ENCODE measurements at regions not wholly inside any gene's neighbourhood (a gene's known extent, or its start where the extent isn't known, plus 50 kb on each side); places are given as distances from the start of the nearest gene placed in this dataset.

GRCh38 chr3:13722178-13722577 lies 157.7 kb downstream of the WNT7A start:
- FAIRE-seq = no peak
- Histone ChIP-seq H3K36me3 (ENCODE audit: control insufficient read depth in 2 of 2, extremely low read depth in 1 of 2, insufficient read depth in 2 of 2, low read length in 2 of 2) (no peaks in the 10 kb centered on the region), H3K9me1 (replicated peaks; ENCODE audit: control insufficient read depth, extremely low read depth, insufficient read depth, low read length) (no peaks in the 10 kb centered on the region), H3K4me1 (ENCODE audit: control insufficient read depth, extremely low read depth, insufficient read depth, low read length) (no peaks in the 10 kb centered on the region), H3K9ac (replicated peaks; ENCODE audit: extremely low read depth, insufficient read depth, low read length) (no peak overlapping the region), H3K27me3 (ENCODE audit: control insufficient read depth in 2 of 2, insufficient read depth in 2 of 2, low read length in 2 of 2) (no peaks in the 10 kb centered on the region), H3K4me2 (ENCODE audit: insufficient read depth, low read length) (no peak overlapping the region), H3K4me3 (replicated peaks in 1 of 3; ENCODE audit: insufficient read depth in 1 of 3, low read depth in 1 of 3, low read length in 3 of 3) (no peak overlapping the region), H3K27ac (ENCODE audit: insufficient read depth, low read depth, low read length) (no peak overlapping the region), H3K9me3 (replicated peaks; ENCODE audit: control insufficient read depth, insufficient read depth, low read length) (no peaks in the 10 kb centered on the region), H4K20me1 (replicated peaks; ENCODE audit: control insufficient read depth, extremely low read depth, insufficient read depth, low read length) (no peaks in the 10 kb centered on the region), H3K79me2 (ENCODE audit: control insufficient read depth, insufficient read depth, low read length) (no peaks in the 10 kb centered on the region), H2AFZ (ENCODE audit: low read depth, low read length) (no peak overlapping the region)
- no TSS peak for BruUV-seq (replicated peaks)
- DNase-seq (ENCODE audit: low read depth, low spot score) = no peak
- no peak for TF ChIP-seq MAX (IDR thresholded peaks at IDR 0.05; ENCODE audit: insufficient read depth, insufficient read length)
- no peak for TF ChIP-seq JUN (IDR thresholded peaks at IDR 0.05; ENCODE audit: borderline replicate concordance, insufficient read depth, insufficient read length, low read depth)
- no peak for TF ChIP-seq POLR2A (IDR thresholded peaks at IDR 0.05; ENCODE audit: low read depth, low read length)
- TF ChIP-seq EZH2 (IDR thresholded peaks at IDR 0.05; ENCODE audit: borderline replicate concordance, low read depth, low read length, severe bottlenecking) = no peak
- no peak for TF ChIP-seq CTCF (IDR thresholded peaks at IDR 0.05; ENCODE audit: extremely low read depth in 1 of 2, insufficient read depth in 1 of 2, low read depth in 1 of 2, low read length in 2 of 2)
- no peak for TF ChIP-seq MYC (IDR thresholded peaks at IDR 0.05; ENCODE audit: low read depth, low read length)
- TF ChIP-seq GATA2 (IDR thresholded peaks at IDR 0.05; ENCODE audit: insufficient read depth, insufficient read length, low read depth, low read length) = no peak
- intact Hi-C loops (cut with micrococcal nuclease) (no loop called here), dilution Hi-C loops (cut with MboI; ENCODE audit: extremely low pct_ligation_motif_present, low sequenced_read_pairs) (no loop called here)
- ChIA-PET POLR2A (no interaction called here), CTCF (no interaction called here)

- H3K4me3 ChIP-seq (replicated peaks in 1 of 3; ENCODE audit: insufficient read depth in 1 of 3, low read depth in 1 of 3, low read length in 3 of 3) = no peak overlapping the region
- TF ChIP-seq JUN (IDR thresholded peaks at IDR 0.05; ENCODE audit: borderline replicate concordance, insufficient read depth, insufficient read length, low read depth) (no peak), POLR2AphosphoS5 (IDR thresholded peaks at IDR 0.05; ENCODE audit: insufficient read depth, low read depth, low read length) (no peak), EZH2 (IDR thresholded peaks at IDR 0.05; ENCODE audit: borderline replicate concordance, low read depth, low read length, severe bottlenecking) (no peak), POLR2A (IDR thresholded peaks at IDR 0.05; ENCODE audit: low read depth, low read length) (no peak), CTCF (IDR thresholded peaks at IDR 0.05; ENCODE audit: extremely low read depth in 1 of 2, insufficient read depth in 1 of 2, low read depth in 1 of 2, low read length in 2 of 2) (no peak), MYC (IDR thresholded peaks at IDR 0.05; ENCODE audit: low read depth, low read length) (no peak), GATA2 (IDR thresholded peaks at IDR 0.05; ENCODE audit: insufficient read depth, insufficient read length, low read depth, low read length) (no peak), MAX (IDR thresholded peaks at IDR 0.05; ENCODE audit: insufficient read depth, insufficient read length) (no peak), FOS (IDR thresholded peaks at IDR 0.05; ENCODE audit: borderline replicate concordance, insufficient read depth, low read length) (no peak)
- H3K4me2 ChIP-seq (ENCODE audit: insufficient read depth, low read length) = no peak overlapping the region
- no peak for DNase-seq (ENCODE audit: low read depth, low spot score)
- H3K9me1 ChIP-seq (replicated peaks; ENCODE audit: control insufficient read depth, extremely low read depth, insufficient read depth, low read length) = no peaks in the 10 kb centered on the region
- no peak overlapping the region for H3K9ac ChIP-seq (replicated peaks; ENCODE audit: extremely low read depth, insufficient read depth, low read length)
- no peak overlapping the region for H3K27ac ChIP-seq (ENCODE audit: insufficient read depth, low read depth, low read length)
- FAIRE-seq = no peak
- dilution Hi-C loops (cut with MboI; ENCODE audit: extremely low pct_ligation_motif_present, low sequenced_read_pairs) = no loop called here
- ChIA-PET CTCF (no interaction called here), POLR2A (no interaction called here)
- no peaks in the 10 kb centered on the region for H3K36me3 ChIP-seq (ENCODE audit: control insufficient read depth in 2 of 2, extremely low read depth in 1 of 2, insufficient read depth in 2 of 2, low read length in 2 of 2)
- no peaks in the 10 kb centered on the region for H3K9me3 ChIP-seq (replicated peaks; ENCODE audit: control insufficient read depth, insufficient read depth, low read length)
- H3K4me1 ChIP-seq (ENCODE audit: control insufficient read depth, extremely low read depth, insufficient read depth, low read length) = no peaks in the 10 kb centered on the region
- no peaks in the 10 kb centered on the region for H3K79me2 ChIP-seq (ENCODE audit: control insufficient read depth, insufficient read depth, low read length)
- intact Hi-C loops (cut with micrococcal nuclease) = no loop called here
- no peak overlapping the region for H2AFZ ChIP-seq (ENCODE audit: low read depth, low read length)
- H3K27me3 ChIP-seq (ENCODE audit: control insufficient read depth in 2 of 2, insufficient read depth in 2 of 2, low read length in 2 of 2) = no peaks in the 10 kb centered on the region
- H4K20me1 ChIP-seq (replicated peaks; ENCODE audit: control insufficient read depth, extremely low read depth, insufficient read depth, low read length) = no peaks in the 10 kb centered on the region
- no TSS peak for BruUV-seq (replicated peaks)
These were observed 161.4 kb downstream of the WNT7A start for GRCh38 chr3:13718436-13718835.

Measured in endothelial cell of umbilical vein (primary cell).